Hepatocyte (in vitro differentiated cells): ENCODE measurements at regions not wholly inside any gene's neighbourhood (a gene's known extent, or its start where the extent isn't known, plus 50 kb on each side); places are given as distances from the start of the nearest gene placed in this dataset.

Experiments
- DNase-seq: peaks from one replicate; pipeline ENCODE4 v3.0.0-alpha.2; 2016; ENCODE audit warnings: low spot score
- H2AFZ ChIP-seq: fragments of 200-600 bp; sonication (generic); 2 replicates; pipeline ENCODE4 v1.6.0; 2016; ENCODE audit warnings: antibody characterized with exemption, mild to moderate bottlenecking
- H3K27ac ChIP-seq: fragments of 200-600 bp; sonication (generic); 2 replicates; pipeline ENCODE4 v1.5.1; 2016; ENCODE audit warnings: mild to moderate bottlenecking
- H3K27me3 ChIP-seq: fragments of 200-600 bp; sonication (generic); 2 replicates; pipeline ENCODE4 v1.6.1; 2016
- H3K36me3 ChIP-seq: fragments of 200-600 bp; sonication (generic); replicated peaks from 2 replicates; pipeline ENCODE4 v1.5.1; 2016; ENCODE audit warnings: low read depth; ENCODE audit not compliant: insufficient read depth
- H3K4me1 ChIP-seq: fragments of 200-600 bp; sonication (generic); 2 replicates; pipeline ENCODE4 v1.5.1; 2016; ENCODE audit warnings: mild to moderate bottlenecking, moderate library complexity; ENCODE audit not compliant: insufficient read depth
- H3K4me2 ChIP-seq: fragments of 200-600 bp; sonication (generic); 2 replicates; pipeline ENCODE4 v1.6.0; 2016
- H3K4me3 ChIP-seq: fragments of 200-600 bp; sonication (generic); 2 replicates; pipeline ENCODE4 v1.5.1; 2016; ENCODE audit warnings: mild to moderate bottlenecking
- H3K79me2 ChIP-seq: fragments of 200-600 bp; sonication (generic); 2 replicates; pipeline ENCODE4 v1.6.0; 2017; ENCODE audit warnings: mild to moderate bottlenecking
- H3K9me2 ChIP-seq: fragments of 200-600 bp; sonication (generic); replicated peaks from 2 replicates; pipeline ENCODE4 v1.6.0; 2017; ENCODE audit warnings: mild to moderate bottlenecking; ENCODE audit not compliant: insufficient read depth
- H3K9me3 ChIP-seq: fragments of 200-600 bp; sonication (generic); 2 replicates; pipeline ENCODE4 v1.5.1; 2016; ENCODE audit warnings: low read depth, mild to moderate bottlenecking
- H4K20me1 ChIP-seq: fragments of 200-600 bp; sonication (generic); 2 replicates; pipeline ENCODE4 v1.6.0; 2016; ENCODE audit warnings: mild to moderate bottlenecking; ENCODE audit not compliant: insufficient read depth, poor library complexity, severe bottlenecking
- CTCF ChIP-seq: fragments of 200-600 bp; sonication (generic); IDR thresholded peaks from 2 replicates; pipeline ENCODE4 v1.5.1; 2016; ENCODE audit warnings: antibody characterized with exemption, mild to moderate bottlenecking; ENCODE audit not compliant: poor library complexity
- EZH2 ChIP-seq: fragments of 200-600 bp; sonication (generic); IDR thresholded peaks from 2 replicates; pipeline ENCODE4 v1.6.1; 2016; ENCODE audit warnings: antibody characterized with exemption, mild to moderate bottlenecking, borderline replicate concordance
- EZH2phosphoT487 ChIP-seq: fragments of 200-600 bp; sonication (generic); IDR thresholded peaks from one replicate; pipeline ENCODE4 v1.6.1; 2018; ENCODE audit warnings: antibody characterized with exemption, mild to moderate bottlenecking, low read depth, moderate library complexity; ENCODE audit not compliant: unreplicated experiment, severe bottlenecking
- WGBS: methylation state at CpG from one replicate; pipeline ENCODE4 v1.1.6; 2016; ENCODE audit warnings: low lambda C conversion rate; ENCODE audit errors: missing lambda C conversion rate; 5-methylcytosine and 5-hydroxymethylcytosine counted together

- DNase-seq: no peak
- no peaks in the 10 kb centered on the region for H3K79me2 ChIP-seq
- no peaks in the 10 kb centered on the region for H3K4me1 ChIP-seq
- no peak overlapping the region for H3K27ac ChIP-seq
- H3K4me3 ChIP-seq: no peak overlapping the region
- H3K9me3 ChIP-seq: no peaks in the 10 kb centered on the region
- H3K27me3 ChIP-seq: peaks cover 8% of the 10 kb centered on the region
- no peak overlapping the region for H3K4me2 ChIP-seq
- no peak overlapping the region for H2AFZ ChIP-seq
- no peak for TF ChIP-seq EZH2
- TF ChIP-seq CTCF: no peak
- H3K9me2 ChIP-seq: no peaks in the 10 kb centered on the region
- WGBS: 79% methylated on average over 8 of the region's 8 CpGs
- no peaks in the 10 kb centered on the region for H3K36me3 ChIP-seq
- H4K20me1 ChIP-seq: no peaks in the 10 kb centered on the region
These were observed 68.2 kb downstream of the NHLRC3 start for GRCh38 chr13:39106216-39107005.

GRCh38 chr13:39107561-39107960, 69.3 kb downstream of the NHLRC3 start:
- TF ChIP-seq EZH2 (no peak), CTCF (no peak), EZH2phosphoT487 (no peak)
- Histone ChIP-seq H4K20me1 (no peaks in the 10 kb centered on the region), H3K79me2 (no peaks in the 10 kb centered on the region), H3K27ac (no peak overlapping the region), H3K4me2 (no peak overlapping the region), H3K4me3 (no peak overlapping the region), H3K36me3 (no peaks in the 10 kb centered on the region), H3K4me1 (no peaks in the 10 kb centered on the region), H3K9me2 (no peaks in the 10 kb centered on the region), H3K27me3 (peaks cover 8% of the 10 kb centered on the region), H2AFZ (no peak overlapping the region), H3K9me3 (no peaks in the 10 kb centered on the region)
- WGBS: 69% methylated on average over 4 of the region's 4 CpGs
- no peak for DNase-seq

GRCh38 chr13:39108783-39109182, 70.5 kb downstream of the NHLRC3 start:
- DNase-seq: no peak
- 66% methylated on average over 2 of the region's 2 CpGs for WGBS
- Histone ChIP-seq H3K9me3 (no peaks in the 10 kb centered on the region), H3K4me3 (no peak overlapping the region), H3K79me2 (no peaks in the 10 kb centered on the region), H3K27me3 (peaks cover 8% of the 10 kb centered on the region), H3K36me3 (no peaks in the 10 kb centered on the region), H3K27ac (no peak overlapping the region), H3K4me1 (no peaks in the 10 kb centered on the region), H4K20me1 (no peaks in the 10 kb centered on the region), H2AFZ (no peak overlapping the region), H3K9me2 (no peaks in the 10 kb centered on the region), H3K4me2 (no peak overlapping the region)
- TF ChIP-seq EZH2: no peak
- TF ChIP-seq EZH2phosphoT487: no peak
- TF ChIP-seq CTCF: no peak
